ENCODE measurements at regions not wholly inside any gene's neighbourhood (a gene's known extent, or its start where the extent isn't known, plus 50 kb on each side); places are given as distances from the start of the nearest gene placed in this dataset.
"Not testable (repeated sequence)": the region's sequence is repeated elsewhere in the genome, so short reads cannot be mapped to it uniquely, and the experiment has no call there.

GRCh38 chr10:123245264-123245663, 91.1 kb downstream of the BUB3 start:
- no peaks in the 10 kb centered on the region for H3K27me3 ChIP-seq
- ATAC-seq = no peak
- no peaks in the 10 kb centered on the region for H3K4me1 ChIP-seq
- no peaks in the 10 kb centered on the region for H3K36me3 ChIP-seq
- intact Hi-C loops (cut with DNase I) = no loop called here
- TF ChIP-seq, protein P1, sequence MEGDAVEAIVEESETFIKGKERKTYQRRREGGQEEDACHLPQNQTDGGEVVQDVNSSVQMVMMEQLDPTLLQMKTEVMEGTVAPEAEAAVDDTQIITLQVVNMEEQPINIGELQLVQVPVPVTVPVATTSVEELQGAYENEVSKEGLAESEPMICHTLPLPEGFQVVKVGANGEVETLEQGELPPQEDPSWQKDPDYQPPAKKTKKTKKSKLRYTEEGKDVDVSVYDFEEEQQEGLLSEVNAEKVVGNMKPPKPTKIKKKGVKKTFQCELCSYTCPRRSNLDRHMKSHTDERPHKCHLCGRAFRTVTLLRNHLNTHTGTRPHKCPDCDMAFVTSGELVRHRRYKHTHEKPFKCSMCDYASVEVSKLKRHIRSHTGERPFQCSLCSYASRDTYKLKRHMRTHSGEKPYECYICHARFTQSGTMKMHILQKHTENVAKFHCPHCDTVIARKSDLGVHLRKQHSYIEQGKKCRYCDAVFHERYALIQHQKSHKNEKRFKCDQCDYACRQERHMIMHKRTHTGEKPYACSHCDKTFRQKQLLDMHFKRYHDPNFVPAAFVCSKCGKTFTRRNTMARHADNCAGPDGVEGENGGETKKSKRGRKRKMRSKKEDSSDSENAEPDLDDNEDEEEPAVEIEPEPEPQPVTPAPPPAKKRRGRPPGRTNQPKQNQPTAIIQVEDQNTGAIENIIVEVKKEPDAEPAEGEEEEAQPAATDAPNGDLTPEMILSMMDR (IDR thresholded peaks at IDR 0.05) = no peak
- H3K27ac ChIP-seq = no peak overlapping the region
- no peak for DNase-seq
- no peak overlapping the region for H3K4me3 ChIP-seq
- no peaks in the 10 kb centered on the region for H3K9me3 ChIP-seq

GRCh38 chr10:123249894-123250293, 95.7 kb downstream of the BUB3 start:
- Histone ChIP-seq H3K4me1 (no peaks in the 10 kb centered on the region), H3K27me3 (no peaks in the 10 kb centered on the region), H3K4me3 (no peak overlapping the region), H3K27ac (no peak overlapping the region), H3K36me3 (no peaks in the 10 kb centered on the region), H3K9me3 (no peaks in the 10 kb centered on the region)
- DNase-seq (no peak), ATAC-seq (no peak)
- intact Hi-C loops (cut with DNase I) = no loop called here
- TF ChIP-seq, protein P1 (IDR thresholded peaks at IDR 0.05) = no peak

DNA sequence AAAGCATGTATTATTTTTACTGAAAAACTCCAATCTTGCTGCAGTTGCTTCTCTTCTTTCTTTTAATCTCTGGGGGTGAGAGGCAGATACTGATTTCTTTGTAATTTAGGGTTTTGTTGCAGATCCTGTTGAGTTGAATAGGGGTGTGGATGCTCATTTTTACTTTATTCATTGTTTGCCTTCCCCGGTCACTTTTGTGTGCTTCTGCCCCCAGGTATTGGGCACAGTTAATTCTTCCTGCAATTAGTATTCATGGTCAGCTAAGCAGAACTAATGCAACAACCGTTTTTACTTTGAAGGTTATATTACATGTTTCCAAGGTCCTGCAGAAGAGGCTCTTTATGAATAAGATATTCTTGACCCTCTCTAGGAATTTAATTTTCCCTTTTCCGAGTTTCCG, 96.4 kb downstream of the BUB3 start:
- Histone ChIP-seq H3K36me3 (no peaks in the 10 kb centered on the region), H3K27me3 (no peaks in the 10 kb centered on the region), H3K9me3 (no peaks in the 10 kb centered on the region), H3K27ac (no peak overlapping the region), H3K4me3 (no peak overlapping the region), H3K4me1 (no peaks in the 10 kb centered on the region)
- TF ChIP-seq, protein P1 (IDR thresholded peaks at IDR 0.05) = no peak
- ATAC-seq (no peak), DNase-seq (no peak)
- intact Hi-C loops (cut with DNase I) = no loop called here

GRCh38 chr10:123252779-123253178, 98.6 kb downstream of the BUB3 start:
- intact Hi-C loops (cut with DNase I) = no loop called here
- TF ChIP-seq, protein P1 (IDR thresholded peaks at IDR 0.05) = no peak
- ATAC-seq = no peak
- no peak overlapping the region for H3K4me3 ChIP-seq
- H3K9me3 ChIP-seq = no peaks in the 10 kb centered on the region
- H3K27me3 ChIP-seq = no peaks in the 10 kb centered on the region
- DNase-seq = no peak
- H3K27ac ChIP-seq = no peak overlapping the region
- no peaks in the 10 kb centered on the region for H3K36me3 ChIP-seq
- no peaks in the 10 kb centered on the region for H3K4me1 ChIP-seq

- H3K27me3 ChIP-seq; H3K4me1 ChIP-seq; ATAC-seq; H3K36me3 ChIP-seq; intact Hi-C loops (cut with DNase I); H3K27ac ChIP-seq; DNase-seq; H3K4me3 ChIP-seq; H3K9me3 ChIP-seq: not testable (repeated sequence)
Measured at GRCh38 chr10:123254343-123254742, 100.1 kb downstream of the BUB3 start.

GRCh38 chr10:123257904-123258456, 103.8 kb downstream of the BUB3 start:
- Histone ChIP-seq H3K9me3 (no peaks in the 10 kb centered on the region), H3K4me1 (no peaks in the 10 kb centered on the region), H3K27ac (no peak overlapping the region), H3K4me3 (no peak overlapping the region), H3K27me3 (no peaks in the 10 kb centered on the region), H3K36me3 (no peaks in the 10 kb centered on the region)
- intact Hi-C loops (cut with DNase I) = no loop called here
- no peak for DNase-seq
- TF ChIP-seq, protein P1 (IDR thresholded peaks at IDR 0.05) = no peak
- no peak for ATAC-seq

Measured in left lung (tissue), 4 donors.